Stromal cell of bone marrow (primary cell): ENCODE measurements at regions not wholly inside any gene's neighbourhood (a gene's known extent, or its start where the extent isn't known, plus 50 kb on each side); places are given as distances from the start of the nearest gene placed in this dataset.

Experiments
- DNase-seq: peaks from one replicate; pipeline ENCODE4 v3.0.0-alpha.2; 2012; ENCODE audit warnings: low read depth

DNA sequence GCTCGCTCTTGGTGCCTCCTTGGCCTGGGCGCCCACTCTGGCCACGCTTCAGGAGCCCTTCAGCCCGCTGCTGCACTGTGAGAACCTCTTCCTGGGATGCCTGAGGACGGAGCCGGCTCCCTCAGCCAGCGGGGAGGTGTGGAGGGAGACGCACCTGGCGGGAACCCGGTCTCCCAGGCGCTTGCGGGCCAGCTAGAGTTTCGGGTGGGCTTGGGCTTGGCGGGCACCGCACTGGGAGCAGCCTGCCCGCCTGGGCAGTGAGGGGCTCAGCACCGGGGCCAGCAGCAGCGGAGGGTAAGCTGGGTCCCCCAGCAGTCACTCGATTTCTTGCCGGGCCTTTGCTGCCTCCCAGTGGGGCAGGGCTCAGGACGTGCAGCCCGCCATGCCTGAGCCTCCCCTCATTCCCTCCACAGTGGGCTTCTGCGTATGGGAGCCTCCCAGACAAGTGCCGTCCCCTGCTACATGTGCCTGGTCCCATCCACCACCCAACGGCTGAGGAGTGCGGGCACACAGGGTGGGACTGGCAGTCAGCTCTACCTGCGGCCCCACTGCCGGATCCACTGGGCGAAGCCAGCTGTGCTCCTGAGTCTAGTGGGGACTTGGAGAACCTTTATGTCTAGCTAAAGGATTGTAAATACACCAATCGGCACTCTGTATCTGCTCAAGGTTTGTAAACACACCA is 708.7 kb downstream of the VGLL3 start:
- no peak for DNase-seq

DNA sequence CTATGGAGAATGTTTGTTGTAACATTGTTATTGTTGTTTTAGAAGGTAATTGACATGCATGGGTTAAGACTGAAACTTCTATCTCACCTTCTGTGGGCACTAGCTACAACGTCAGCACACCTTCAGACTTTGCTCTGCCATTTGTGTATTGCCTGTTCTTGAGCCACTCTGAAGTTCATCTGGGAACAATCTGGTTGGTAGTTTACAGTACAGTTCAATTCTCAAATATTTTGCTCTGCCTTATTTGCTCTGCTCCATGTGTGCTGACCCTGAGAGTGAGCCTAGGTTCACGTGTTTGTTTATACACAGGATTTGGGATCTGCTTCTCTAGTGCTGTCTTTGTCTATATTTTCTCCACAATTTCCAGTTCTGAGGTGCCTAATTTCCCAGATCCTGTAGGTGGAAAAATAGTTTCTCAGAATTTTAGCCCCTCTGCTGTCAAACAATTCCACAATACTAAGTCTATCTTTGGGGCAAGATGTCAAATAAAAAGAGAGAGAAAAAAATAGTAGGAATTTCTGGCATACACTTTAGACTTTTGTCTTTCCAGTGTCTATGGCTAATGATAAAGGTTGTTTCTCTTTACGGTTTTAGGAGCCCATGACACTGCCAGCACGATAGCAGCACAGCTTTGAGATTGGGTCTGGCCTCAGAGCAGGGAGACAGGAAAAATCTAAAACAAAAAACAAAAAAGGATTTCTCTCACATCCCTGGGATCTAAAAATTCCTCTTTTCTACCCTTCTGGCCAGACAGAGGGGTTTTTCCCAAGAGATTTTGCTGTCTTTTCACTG is 721.4 kb downstream of the VGLL3 start:
- no peak for DNase-seq

DNA sequence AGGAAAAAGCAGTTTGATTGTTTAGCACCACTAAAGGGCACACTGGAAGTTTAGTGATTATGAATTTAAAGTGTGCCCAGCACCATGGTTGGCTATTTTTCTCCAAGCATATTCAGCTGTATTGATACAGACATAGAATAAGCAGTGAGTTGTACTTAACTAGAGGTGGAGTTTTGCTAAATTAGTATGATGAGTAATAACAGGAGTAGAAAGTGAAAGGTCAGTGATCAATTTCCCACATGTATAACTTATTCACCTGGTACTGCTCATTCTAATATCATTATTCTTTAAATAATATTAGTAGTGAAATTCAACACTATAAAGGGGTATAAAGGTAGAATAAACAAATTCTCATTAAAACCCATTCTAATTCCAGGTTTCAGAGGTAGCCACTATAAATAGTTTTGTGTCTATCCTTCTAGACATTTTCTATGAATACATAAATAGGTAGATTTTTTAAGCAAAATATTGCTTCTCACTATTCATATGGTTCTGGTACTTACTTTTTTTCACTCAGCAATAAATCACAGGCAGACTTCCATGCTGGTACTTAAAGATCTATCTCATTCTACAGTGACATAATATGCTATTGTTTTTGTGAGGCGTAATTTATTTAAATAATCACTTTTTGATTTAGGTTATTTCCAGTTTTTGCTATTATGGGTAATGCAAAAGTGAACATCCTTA is 732.9 kb downstream of the VGLL3 start:
- DNase-seq = no peak

DNA sequence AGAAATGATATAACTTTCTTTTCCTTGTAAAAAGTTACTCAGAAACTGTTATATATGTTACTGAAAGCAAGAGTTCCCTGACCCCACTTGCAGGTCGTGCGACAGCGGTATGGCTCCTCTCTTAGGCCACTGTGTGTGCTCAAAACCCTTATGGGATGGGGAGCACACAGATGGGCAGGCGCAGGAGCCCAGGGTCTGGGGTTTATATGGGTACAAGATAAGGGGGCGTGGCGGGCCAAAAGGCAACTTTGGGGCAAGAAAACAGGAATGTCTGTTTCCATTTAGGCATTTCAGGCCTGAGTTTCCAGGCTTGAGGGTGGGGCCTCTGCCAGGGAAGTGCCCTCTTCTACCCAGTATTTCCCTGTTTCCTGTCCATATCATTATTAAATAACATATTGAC is 736.5 kb downstream of the VGLL3 start:
- DNase-seq = no peak

DNA sequence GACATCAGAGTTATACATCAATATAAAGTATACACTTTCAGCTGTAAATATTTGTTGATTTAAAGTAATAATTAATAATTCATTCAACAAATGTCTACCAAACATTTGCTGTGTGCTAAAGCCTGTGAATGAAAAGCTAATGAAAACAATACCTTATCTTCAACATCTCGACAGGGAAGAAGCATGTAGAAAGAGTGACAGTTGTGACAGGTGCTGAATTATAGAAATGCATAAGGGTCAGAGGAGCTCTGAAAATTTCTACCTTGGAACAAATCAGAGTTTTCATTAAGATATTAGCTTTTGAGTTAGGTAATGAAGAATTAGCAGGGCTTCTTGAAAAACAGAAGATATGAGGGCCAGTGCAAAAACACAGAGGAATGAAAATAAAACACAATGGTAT is 739.2 kb downstream of the VGLL3 start:
- no peak for DNase-seq

DNA sequence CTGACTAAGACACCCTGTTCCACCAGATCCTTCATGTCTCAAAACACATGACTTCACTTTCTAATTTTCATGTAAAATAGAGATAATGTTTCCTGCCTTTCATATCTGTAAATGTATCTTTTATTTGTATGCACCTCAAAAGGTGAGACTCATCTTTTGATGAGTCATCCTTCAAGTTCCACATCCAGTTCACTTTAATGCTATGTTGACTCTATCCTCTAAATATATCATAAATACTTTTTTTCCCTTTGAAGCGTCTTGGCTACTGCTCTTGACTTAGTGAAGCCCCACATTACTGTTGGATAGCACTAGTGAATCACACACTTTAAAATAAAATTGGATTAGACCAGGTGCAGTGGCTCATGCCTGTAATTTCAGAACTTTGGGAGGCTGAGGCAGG is 741.1 kb downstream of the VGLL3 start:
- no peak for DNase-seq

DNA sequence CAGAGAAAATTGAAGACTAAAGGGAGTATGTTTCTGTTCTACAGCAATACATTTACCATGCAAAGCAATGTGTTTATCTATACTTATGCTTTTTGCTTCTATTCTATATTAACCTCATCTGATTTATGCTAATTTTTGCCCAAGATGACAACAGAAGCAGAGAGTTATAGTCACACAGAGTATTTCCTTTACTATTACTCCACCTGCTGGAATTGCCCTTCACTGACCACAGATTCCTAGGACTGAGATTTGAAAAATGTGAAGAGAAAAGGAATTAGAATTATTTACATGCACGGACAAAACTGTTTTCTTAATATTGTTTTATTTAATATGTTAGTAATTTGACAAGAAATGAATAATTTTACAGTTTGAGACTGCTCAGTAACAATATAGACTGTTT is 745.6 kb downstream of the VGLL3 start:
- DNase-seq = no peak

DNA sequence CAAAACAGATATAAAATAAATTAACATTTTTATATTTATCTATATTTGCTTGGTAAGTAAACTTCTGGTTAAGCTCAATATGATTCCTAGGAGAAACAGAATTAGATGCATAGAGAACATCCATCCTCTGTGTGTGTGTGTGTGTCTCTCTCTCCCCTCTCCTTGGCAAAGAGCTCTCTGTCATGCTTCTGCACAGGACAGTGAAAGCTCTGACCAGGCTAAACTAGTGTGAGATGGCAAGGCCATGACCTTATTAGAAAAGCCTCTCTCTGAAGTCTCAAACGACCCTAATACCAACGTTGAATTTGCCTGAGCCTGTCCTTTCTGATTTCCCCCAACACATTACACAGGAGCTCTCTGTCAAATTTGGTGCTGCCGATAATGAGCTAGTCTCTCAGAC is 746.0 kb downstream of the VGLL3 start:
- no peak for DNase-seq

DNA sequence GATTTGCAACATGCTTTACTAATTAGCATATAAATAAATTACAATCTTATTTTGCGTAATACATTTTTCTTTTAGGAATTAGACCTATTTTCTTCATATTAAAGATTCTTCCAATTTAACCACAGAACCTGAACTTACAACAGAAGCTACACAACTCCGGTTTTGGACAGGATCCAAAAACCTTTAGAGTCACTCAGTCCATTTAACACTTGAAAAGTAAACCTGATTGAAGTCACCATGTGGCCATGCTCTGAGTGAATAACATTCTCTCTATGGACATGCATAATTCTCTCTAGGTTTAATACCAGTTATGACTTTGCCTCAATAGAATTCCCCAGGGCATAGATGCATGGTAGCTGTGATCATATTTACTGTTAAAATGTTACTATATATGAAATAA is 751.0 kb downstream of the VGLL3 start:
- DNase-seq = no peak

DNA sequence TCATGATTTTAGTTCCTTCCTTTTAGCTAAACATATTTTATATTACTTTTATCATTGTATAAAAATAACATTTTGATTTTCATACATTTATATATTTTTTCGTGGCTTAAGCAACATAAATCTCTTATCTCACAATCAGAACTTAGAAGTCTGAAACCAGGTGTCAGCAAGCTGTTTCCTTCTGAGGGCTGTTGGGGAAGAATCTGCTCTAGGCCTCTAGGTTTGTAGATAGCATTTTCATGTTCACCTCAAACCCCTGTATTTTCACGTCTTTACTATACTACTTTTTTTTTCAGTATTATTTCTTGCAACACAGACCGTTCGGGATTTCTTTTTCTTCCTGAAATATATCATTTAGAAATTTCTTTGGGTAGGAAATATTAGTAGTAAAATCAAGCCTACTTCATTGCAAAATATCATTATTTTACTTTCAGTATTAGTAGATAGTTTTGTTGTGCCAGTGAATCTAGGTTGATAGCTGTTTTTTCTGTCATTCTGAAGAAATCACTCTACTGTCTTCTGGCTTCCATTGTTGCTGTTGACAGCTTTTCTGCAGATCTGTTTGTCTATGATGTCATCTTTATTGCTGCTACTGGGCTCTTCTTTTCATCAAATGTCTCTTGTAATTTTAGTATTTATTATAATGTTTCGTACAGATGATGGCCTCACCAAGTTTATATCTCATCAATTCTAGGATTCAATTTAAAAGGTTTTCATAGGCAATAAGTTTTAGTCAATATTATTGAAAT is 756.3 kb downstream of the VGLL3 start:
- DNase-seq = no peak

DNA sequence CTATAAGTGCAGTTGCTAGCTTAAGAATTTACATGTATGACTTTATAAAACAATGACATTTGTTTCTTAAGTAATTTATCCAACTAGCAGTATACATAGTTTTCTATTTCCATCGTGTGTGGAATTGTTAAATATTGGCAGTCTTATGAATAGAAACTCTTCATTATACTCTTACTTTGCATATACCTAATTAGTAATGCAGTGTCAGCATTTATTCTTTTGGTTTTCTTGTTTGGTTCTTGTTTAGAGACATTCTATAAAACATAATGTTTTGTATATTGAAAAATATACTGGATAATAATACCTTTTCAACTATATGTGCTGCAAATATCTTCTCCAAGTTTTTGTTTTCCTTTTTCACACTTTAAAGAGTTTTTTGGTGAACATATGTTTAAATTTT is 760.2 kb downstream of the VGLL3 start:
- DNase-seq = no peak

DNA sequence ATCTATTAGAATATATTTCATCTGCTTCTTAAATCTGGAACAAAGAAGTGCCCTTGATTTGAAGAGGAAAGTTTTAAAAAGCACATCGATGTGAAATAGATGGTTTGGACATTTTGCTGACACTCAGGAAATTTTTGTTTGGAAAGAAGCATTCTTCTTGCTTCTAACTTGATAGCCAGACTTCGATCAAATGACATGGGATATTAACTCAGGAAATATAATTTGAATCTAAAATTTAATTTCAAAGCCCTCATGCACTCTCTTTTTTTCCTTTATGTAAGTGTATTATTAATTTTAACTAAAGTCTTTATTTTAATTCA is 761.2 kb downstream of the VGLL3 start:
- no peak for DNase-seq

DNA sequence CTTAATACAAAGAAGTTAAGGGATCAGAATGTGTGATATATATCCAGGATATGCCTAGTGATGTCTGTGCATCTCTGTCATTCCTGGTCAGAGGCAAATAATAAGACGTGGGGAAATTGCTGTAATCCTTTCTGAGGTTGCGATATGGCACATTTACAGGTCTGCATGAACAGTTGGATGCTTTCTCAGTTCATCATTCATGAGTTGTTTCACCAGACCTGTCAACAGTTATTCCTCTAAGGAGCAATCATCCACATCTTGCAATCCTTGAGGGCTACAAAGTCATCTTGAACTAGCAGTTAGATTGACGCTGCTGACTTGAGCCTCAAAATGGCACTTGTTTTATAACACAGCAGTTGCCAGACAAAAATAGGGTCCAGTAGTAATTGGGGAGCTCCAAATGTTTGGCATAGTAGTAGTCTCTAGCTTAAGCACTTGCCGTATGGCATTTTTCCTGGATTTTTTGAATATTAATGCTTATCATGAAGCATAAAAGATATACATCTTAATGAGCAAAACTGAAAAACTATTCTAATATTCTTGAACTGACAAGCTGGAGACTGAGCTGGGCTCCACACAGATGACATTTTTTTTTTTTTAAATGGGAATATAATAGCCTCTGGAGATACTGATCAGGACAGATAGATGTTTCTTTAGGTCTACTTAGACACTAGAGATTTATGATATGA is 761.7 kb downstream of the VGLL3 start:
- DNase-seq = no peak

DNA sequence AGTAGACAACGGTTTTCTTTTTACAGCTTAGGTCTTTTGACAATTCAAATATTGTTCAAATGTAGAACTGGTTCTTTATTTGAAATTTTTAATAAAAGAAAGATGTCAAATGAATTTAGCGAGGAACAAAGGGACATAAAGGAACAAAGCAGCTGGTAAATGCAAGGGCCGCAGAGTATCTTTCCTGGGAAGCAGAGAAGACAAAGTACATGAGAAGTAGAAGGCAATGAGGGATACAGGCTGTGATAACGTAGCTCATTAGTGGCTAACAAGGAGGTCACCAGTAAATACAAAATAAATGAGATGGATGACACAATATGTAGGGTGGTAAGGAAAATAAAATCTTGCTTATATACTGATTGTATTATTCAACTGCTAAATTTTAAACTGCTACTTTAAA is 762.8 kb downstream of the VGLL3 start:
- no peak for DNase-seq

DNA sequence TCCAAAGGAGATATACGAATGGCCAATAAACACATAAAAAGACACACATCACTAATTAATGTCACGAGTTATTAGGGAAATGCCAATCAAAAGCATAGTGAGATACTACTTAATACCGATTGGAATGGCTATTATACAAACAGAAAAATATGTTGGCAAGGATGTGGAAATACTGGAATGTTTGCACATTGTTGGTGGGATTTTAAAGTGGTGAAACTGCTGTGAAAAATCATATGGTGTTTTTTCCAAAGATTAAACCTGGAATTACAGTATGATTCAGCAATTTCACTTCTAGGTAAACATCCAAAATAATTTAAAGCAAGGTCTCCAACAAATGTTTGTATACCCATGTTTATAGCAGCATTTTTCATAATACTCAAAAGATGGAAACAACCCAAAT is 765.5 kb downstream of the VGLL3 start:
- no peak for DNase-seq

DNA sequence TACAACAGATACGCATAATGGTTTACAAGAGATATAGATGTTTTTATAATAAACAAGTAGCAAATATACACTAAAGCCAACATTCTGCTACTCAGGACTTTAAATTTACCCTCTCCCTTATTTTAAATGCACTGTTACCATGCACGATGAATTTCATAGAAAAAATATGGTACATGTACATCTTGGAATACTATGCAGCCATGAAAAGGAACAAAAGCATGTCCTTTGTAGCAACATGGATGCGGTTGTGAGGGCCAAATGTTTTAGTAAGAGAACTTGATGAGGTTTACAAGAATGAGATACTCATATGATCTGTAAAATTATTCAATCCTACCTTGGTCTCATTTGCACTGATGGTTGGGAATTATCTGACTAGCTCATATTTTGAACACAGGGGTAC is 769.3 kb downstream of the VGLL3 start:
- no peak for DNase-seq

DNA sequence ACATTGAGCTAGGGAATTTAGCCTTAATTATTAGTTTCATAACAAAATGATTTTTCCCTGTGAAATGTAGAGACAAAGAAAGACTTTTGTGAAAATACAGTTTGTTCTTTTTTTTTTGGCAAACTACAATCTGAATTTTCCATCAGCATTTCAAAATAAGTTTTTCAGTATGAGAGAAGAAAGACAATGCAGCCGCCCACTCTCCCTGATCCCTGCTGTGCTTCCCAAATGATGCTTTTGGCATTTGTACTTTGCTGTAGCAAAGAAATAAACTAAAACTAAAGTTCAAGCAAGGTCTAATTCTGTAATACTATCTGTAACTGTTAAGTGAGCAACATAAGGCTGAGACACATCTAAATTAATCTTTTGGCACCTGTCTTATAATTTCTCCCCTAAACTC is 782.2 kb downstream of the VGLL3 start:
- no peak for DNase-seq

DNA sequence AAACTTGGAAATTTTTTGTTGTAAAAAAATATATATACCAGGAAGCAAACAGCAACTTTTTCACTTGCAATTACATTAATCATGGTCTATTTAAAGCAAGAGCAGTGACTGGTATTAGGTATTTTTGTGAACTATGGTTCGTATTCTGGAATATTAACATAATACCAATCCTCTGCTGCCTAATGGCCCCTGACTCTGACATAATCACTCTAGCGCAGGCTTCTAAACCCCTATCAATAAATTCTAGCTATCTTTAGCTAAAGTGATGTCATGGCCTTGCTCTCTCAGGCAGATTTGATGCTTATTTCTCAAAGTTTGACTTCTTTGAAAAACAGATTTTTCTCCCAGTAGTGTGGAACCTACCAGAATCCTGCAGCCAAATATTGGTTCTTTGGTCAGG is 808.3 kb downstream of the VGLL3 start:
- DNase-seq = no peak

DNA sequence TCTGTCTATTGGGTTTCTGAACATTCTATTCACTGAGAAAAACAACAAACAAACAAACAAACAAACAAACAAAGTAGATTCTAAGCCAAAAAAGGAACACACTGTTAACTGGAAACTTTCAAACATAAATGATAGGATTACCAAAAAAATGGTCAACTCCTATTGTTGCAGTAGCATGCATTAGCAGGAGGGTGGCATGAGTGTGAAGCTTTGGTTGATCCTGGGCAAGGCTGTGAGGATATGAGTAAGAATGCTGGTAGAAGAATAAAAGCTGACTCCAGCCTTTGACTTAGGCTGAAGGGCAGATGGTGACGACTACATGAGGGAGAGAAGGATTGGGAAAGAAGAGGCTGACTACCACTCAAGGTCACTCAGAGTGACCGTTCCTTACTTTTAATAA is 810.3 kb downstream of the VGLL3 start:
- no peak for DNase-seq

DNA sequence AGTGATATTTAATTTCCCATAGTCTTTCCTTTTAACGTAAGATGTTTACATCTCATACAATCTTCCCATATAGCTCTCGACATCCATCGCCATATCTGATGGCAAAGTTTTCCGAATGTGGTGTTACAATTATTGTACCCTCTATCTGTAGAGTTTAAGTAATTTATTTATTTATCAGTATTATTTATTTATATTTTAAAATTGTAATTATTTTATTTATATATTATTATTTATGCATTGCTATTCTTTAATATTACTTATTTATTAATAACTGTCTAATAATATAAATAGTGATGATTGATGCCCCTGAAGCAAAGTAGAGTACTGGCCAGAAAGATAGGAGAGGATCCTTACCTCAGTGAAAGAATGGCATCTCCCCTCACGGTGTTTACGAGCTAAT is 812.9 kb downstream of the VGLL3 start:
- DNase-seq = no peak

DNA sequence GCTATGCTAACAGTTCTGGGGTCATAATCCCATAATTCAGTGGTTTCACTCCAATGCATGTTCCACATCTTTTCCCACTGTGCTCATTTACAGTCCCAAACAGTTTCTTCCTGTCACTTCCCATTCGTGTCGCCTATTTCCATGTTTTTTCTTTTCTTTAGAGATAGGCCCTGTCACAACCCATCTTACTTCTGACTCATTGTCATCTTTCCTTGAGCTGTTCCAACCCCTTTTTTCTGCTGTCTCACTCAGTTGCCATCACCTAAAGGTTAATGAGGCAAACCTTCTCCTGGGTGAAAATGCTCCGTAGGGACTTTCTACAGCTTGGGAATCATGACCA is 814.5 kb downstream of the VGLL3 start:
- no peak for DNase-seq
